ENCODE measurements at regions not wholly inside any gene's neighbourhood (a gene's known extent, or its start where the extent isn't known, plus 50 kb on each side); places are given as distances from the start of the nearest gene placed in this dataset.

GRCh38 chr20:54382419-54382818 lies 93.0 kb upstream of the DOK5 start:
- no peak overlapping the region for H3K27ac Mint-ChIP-seq
- no peak for DNase-seq (ENCODE audit: low spot score)
- no peak overlapping the region for H3K4me3 Mint-ChIP-seq
- H3K36me3 Mint-ChIP-seq = no peaks in the 10 kb centered on the region
- H3K27ac ChIP-seq = no peak overlapping the region
- H3K36me3 ChIP-seq = no peaks in the 10 kb centered on the region
- H3K79me2 ChIP-seq (ENCODE audit: low read depth) = no peaks in the 10 kb centered on the region
- peaks cover 10% of the 10 kb centered on the region for H3K9me3 Mint-ChIP-seq
- peaks cover 8% of the 10 kb centered on the region for H3K27me3 Mint-ChIP-seq (ENCODE audit: insufficient read depth, low read depth)
- H4K20me1 ChIP-seq (ENCODE audit: low read depth) = no peaks in the 10 kb centered on the region
- peak overlapping the region; percentile 91 for H2AFZ ChIP-seq (replicated peaks)
- H3K4me2 ChIP-seq = no peak overlapping the region
- H3K9me3 ChIP-seq (ENCODE audit: low read depth) = no peaks in the 10 kb centered on the region
- H3K27me3 ChIP-seq = no peaks in the 10 kb centered on the region
- TF ChIP-seq CTCF (IDR thresholded peaks at IDR 0.05) (no peak), EZH2phosphoT487 (IDR thresholded peaks at IDR 0.05) (no peak), EZH2 (IDR thresholded peaks at IDR 0.05) (no peak)
- no peaks in the 10 kb centered on the region for H3F3A ChIP-seq (ENCODE audit: low read depth)
- peaks cover 17% of the 10 kb centered on the region for H3K4me1 ChIP-seq
- H3K4me1 Mint-ChIP-seq = peaks cover 49% of the 10 kb centered on the region
- H3K9ac ChIP-seq = no peak overlapping the region
- no peak overlapping the region for H3K4me3 ChIP-seq

- Mint-ChIP-seq H3K27ac (peak overlapping the region; percentile 80), H3K9me3 (peaks cover 10% of the 10 kb centered on the region), H3K27me3 (ENCODE audit: insufficient read depth, low read depth) (peaks cover 10% of the 10 kb centered on the region), H3K4me3 (peak overlapping the region; percentile 39), H3K4me1 (peaks cover 50% of the 10 kb centered on the region), H3K36me3 (no peaks in the 10 kb centered on the region)
- H2AFZ ChIP-seq (replicated peaks) = no peak overlapping the region
- no peaks in the 10 kb centered on the region for H3K9me3 ChIP-seq (ENCODE audit: low read depth)
- H3K79me2 ChIP-seq (ENCODE audit: low read depth) = no peaks in the 10 kb centered on the region
- no peak overlapping the region for H3K27ac ChIP-seq
- peak; percentile 23 for DNase-seq (ENCODE audit: low spot score)
- H3K4me1 ChIP-seq = peaks cover 27% of the 10 kb centered on the region
- no peak overlapping the region for H3K4me3 ChIP-seq
- H3K4me2 ChIP-seq = no peak overlapping the region
- H3F3A ChIP-seq (ENCODE audit: low read depth) = peaks cover 7% of the 10 kb centered on the region
- no peak overlapping the region for H3K9ac ChIP-seq
- H3K36me3 ChIP-seq = no peaks in the 10 kb centered on the region
- H4K20me1 ChIP-seq (ENCODE audit: low read depth) = no peaks in the 10 kb centered on the region
- H3K27me3 ChIP-seq = no peaks in the 10 kb centered on the region
- TF ChIP-seq EZH2phosphoT487 (IDR thresholded peaks at IDR 0.05) (no peak), EZH2 (IDR thresholded peaks at IDR 0.05) (no peak), CTCF (IDR thresholded peaks at IDR 0.05) (no peak)
Measured at GRCh38 chr20:54385746-54386145, 89.6 kb upstream of the DOK5 start.

GRCh38 chr20:54389596-54390280 lies 85.7 kb upstream of the DOK5 start:
- no peaks in the 10 kb centered on the region for H3K36me3 Mint-ChIP-seq
- Histone ChIP-seq H3K4me2 (peak overlapping the region; percentile 42), H3K36me3 (no peaks in the 10 kb centered on the region), H3K27me3 (no peaks in the 10 kb centered on the region), H2AFZ (replicated peaks) (peak overlapping the region; percentile 35), H3K27ac (no peak overlapping the region), H3K9ac (no peak overlapping the region), H3K79me2 (ENCODE audit: low read depth) (no peaks in the 10 kb centered on the region), H4K20me1 (ENCODE audit: low read depth) (no peaks in the 10 kb centered on the region), H3F3A (ENCODE audit: low read depth) (peaks cover 7% of the 10 kb centered on the region), H3K9me3 (ENCODE audit: low read depth) (no peaks in the 10 kb centered on the region), H3K4me1 (peaks cover 19% of the 10 kb centered on the region), H3K4me3 (no peak overlapping the region)
- H3K27me3 Mint-ChIP-seq (ENCODE audit: insufficient read depth, low read depth) = peaks cover 6% of the 10 kb centered on the region
- H3K4me3 Mint-ChIP-seq = no peak overlapping the region
- DNase-seq (ENCODE audit: low spot score) = no peak
- H3K27ac Mint-ChIP-seq = peak overlapping the region; percentile 23
- no peak for TF ChIP-seq EZH2phosphoT487 (IDR thresholded peaks at IDR 0.05)
- no peak for TF ChIP-seq CTCF (IDR thresholded peaks at IDR 0.05)
- TF ChIP-seq EZH2 (IDR thresholded peaks at IDR 0.05) = no peak
- peaks cover 29% of the 10 kb centered on the region for H3K4me1 Mint-ChIP-seq
- H3K9me3 Mint-ChIP-seq = peaks cover 7% of the 10 kb centered on the region
